Ectodermal cell (in vitro differentiated cells): ENCODE measurements at regions not wholly inside any gene's neighbourhood (a gene's known extent, or its start where the extent isn't known, plus 50 kb on each side); places are given as distances from the start of the nearest gene placed in this dataset.

Source experiments
- H3K27ac ChIP-seq: 2 replicates; pipeline ENCODE4 v1.7.0; 2013; ENCODE audit warnings: mild to moderate bottlenecking, low read depth, low read length; ENCODE audit not compliant: insufficient read depth, poor library complexity, severe bottlenecking
- H3K27me3 ChIP-seq: 2 replicates; pipeline ENCODE4 v1.7.0; 2013; ENCODE audit warnings: mild to moderate bottlenecking, low read length; ENCODE audit not compliant: insufficient read depth, control insufficient read depth, poor library complexity, severe bottlenecking
- H3K36me3 ChIP-seq: one replicate; pipeline ENCODE4 v1.7.0; 2013; ENCODE audit warnings: low read length; ENCODE audit not compliant: control insufficient read depth, insufficient read depth
- H3K4me1 ChIP-seq: one replicate; pipeline ENCODE4 v1.7.0; 2013; ENCODE audit warnings: low read length; ENCODE audit not compliant: control insufficient read depth, insufficient read depth
- H3K4me3 ChIP-seq: 2 replicates; pipeline ENCODE4 v1.7.0; 2013; ENCODE audit warnings: low read depth, low read length, control low read depth; ENCODE audit not compliant: insufficient read depth
- H3K9me3 ChIP-seq: 2 replicates; pipeline ENCODE4 v1.7.0; 2013; ENCODE audit warnings: mild to moderate bottlenecking, low read length, moderate library complexity; ENCODE audit not compliant: control insufficient read depth
- WGBS, 2 experiments: methylation state at CpG; one replicate each; pipeline ENCODE4 v1.1.7; 2013; ENCODE audit warnings: missing lambda C conversion rate in 2 of 2; 5-methylcytosine and 5-hydroxymethylcytosine counted together

- Histone ChIP-seq H3K27me3 (no peaks in the 10 kb centered on the region), H3K4me3 (no peak overlapping the region), H3K36me3 (no peaks in the 10 kb centered on the region), H3K9me3 (no peaks in the 10 kb centered on the region), H3K4me1 (peaks cover 18% of the 10 kb centered on the region), H3K27ac (no peak overlapping the region)
- WGBS, 2 experiments: no CpG with 5 or more reads among the region's 2 CpGs
Observed at GRCh38 chr14:53350429-53350828, 197.3 kb upstream of the DDHD1 start.

DNA sequence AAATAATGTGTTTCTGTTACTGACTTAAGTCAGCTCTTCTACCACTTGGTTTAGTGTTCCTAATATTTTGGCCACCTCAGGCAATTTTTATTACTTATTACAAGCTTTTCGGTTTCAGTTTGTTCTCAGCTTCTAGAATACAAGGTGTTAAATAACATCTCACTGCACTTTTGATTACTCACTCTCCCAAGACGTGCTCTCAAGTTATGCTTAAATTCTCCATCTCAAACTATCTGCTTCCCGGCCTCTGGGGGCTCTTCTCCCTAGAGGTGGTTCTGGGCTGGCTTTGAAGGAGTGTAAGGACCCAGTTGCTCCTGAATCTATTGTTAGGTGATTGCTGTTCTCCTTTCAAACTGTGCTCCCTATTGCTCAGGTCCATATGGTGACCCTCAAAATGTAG is 193.9 kb upstream of the DDHD1 start:
- no peaks in the 10 kb centered on the region for H3K27me3 ChIP-seq
- H3K36me3 ChIP-seq: no peaks in the 10 kb centered on the region
- H3K4me1 ChIP-seq: peaks cover under 1% of the 10 kb centered on the region
- no peak overlapping the region for H3K27ac ChIP-seq
- 73 to 85% methylated on average over 2 to 3 of the region's 3 CpGs for WGBS, 2 experiments
- no peaks in the 10 kb centered on the region for H3K9me3 ChIP-seq
- no peak overlapping the region for H3K4me3 ChIP-seq

DNA sequence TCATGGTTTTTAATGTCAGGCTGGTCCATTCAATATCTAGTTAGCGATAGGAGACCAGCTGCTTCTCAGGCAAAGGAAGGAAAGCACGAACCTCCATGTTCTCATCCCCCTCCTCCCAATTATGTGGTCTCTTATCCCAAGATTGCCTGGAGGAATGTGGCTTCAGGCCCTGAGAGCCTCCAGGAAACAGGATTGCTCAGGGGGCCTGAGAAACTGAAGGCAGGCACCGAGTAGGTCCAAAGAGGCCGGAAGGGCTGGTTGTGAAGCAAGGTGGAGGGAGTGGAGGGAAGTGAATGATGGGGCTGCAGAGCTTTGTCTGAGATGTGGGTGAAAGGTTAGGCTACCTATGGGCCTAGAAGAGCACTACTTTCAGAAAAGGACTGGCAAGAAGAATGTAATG is 188.2 kb upstream of the DDHD1 start:
- Histone ChIP-seq H3K9me3 (no peaks in the 10 kb centered on the region), H3K27me3 (no peaks in the 10 kb centered on the region), H3K4me3 (no peak overlapping the region), H3K4me1 (peaks cover 4% of the 10 kb centered on the region), H3K36me3 (no peaks in the 10 kb centered on the region), H3K27ac (no peak overlapping the region)
- 84 to 89% methylated on average over 4 of the region's 4 CpGs for WGBS, 2 experiments

DNA sequence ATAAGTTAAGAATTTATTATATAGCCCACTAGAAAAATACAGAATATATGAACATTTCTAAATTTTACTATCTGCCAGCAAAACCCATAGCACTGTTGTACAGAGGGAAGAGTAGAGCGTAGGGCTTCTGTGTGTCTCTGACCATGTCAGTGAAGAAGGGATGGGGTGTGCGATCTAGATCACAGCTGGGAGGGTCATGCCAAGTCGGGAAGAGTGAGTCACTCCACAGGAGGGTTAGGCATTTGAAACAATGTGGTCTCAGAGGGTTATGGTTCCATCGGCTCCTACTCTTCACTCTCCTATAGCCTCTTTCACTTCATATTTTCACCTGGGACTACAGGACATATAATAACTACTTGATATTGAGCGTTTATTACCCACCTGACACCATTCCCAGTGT is 185.1 kb upstream of the DDHD1 start:
- Histone ChIP-seq H3K36me3 (no peaks in the 10 kb centered on the region), H3K4me3 (no peak overlapping the region), H3K27ac (no peak overlapping the region), H3K4me1 (peaks cover 4% of the 10 kb centered on the region), H3K27me3 (no peaks in the 10 kb centered on the region), H3K9me3 (no peaks in the 10 kb centered on the region)
- 93% methylated on average over 3 to 5 of the region's 5 CpGs for WGBS, 2 experiments

- Histone ChIP-seq H3K27me3 (no peaks in the 10 kb centered on the region), H3K4me3 (no peak overlapping the region), H3K36me3 (no peaks in the 10 kb centered on the region), H3K27ac (no peak overlapping the region), H3K9me3 (no peaks in the 10 kb centered on the region), H3K4me1 (peaks cover under 1% of the 10 kb centered on the region)
- 95 to 96% methylated on average over 3 of the region's 3 CpGs for WGBS, 2 experiments
Observed at GRCh38 chr14:53336729-53337128, 183.6 kb upstream of the DDHD1 start.

DNA sequence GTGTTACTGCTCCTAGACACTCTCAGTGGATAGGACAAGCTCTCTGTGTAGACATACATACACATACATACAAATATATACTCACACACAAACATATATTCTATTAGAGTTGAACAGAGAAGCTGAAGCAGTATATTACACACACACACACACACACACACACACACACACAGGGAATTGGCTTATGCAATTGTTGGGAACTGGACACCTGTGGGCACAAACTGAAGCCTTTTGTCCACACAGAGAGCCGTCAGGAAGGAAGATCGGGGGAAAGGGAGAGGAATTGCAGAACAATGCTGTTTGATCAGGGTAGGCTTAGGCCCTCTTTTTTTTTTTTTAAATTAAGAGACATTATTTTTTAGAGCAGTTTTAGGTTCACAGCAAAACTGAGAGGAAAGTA is 180.7 kb upstream of the DDHD1 start:
- WGBS, 2 experiments: 73 to 86% methylated on average over 2 of the region's 2 CpGs
- Histone ChIP-seq H3K4me3 (no peak overlapping the region), H3K4me1 (no peaks in the 10 kb centered on the region), H3K27me3 (no peaks in the 10 kb centered on the region), H3K9me3 (no peaks in the 10 kb centered on the region), H3K27ac (no peak overlapping the region), H3K36me3 (no peaks in the 10 kb centered on the region)

GRCh38 chr14:53331921-53332320 is 178.8 kb upstream of the DDHD1 start:
- 88 to 89% methylated on average over 1 of the region's 1 CpG for WGBS, 2 experiments
- no peak overlapping the region for H3K4me3 ChIP-seq
- no peaks in the 10 kb centered on the region for H3K36me3 ChIP-seq
- no peaks in the 10 kb centered on the region for H3K9me3 ChIP-seq
- no peak overlapping the region for H3K27ac ChIP-seq
- no peaks in the 10 kb centered on the region for H3K4me1 ChIP-seq
- no peaks in the 10 kb centered on the region for H3K27me3 ChIP-seq

DNA sequence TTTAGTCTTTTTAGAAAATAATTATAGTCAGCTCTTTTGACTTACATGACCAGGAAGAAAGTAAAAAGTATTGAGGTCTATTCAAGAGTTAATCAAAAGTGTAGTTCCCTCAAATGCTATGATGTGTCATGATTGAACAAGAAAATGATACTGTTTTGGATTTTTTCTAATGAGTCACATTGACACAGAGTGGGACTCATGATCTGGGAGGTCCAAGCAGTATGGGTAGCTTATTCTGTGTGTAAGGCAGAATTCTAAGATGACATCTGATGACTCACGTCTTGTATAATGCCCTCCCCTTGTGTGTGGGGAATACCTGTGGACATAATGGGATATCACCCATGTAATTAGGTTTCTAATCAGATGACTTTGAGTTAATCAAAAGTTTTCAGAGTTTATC is 178.1 kb upstream of the DDHD1 start:
- Histone ChIP-seq H3K4me3 (no peak overlapping the region), H3K4me1 (no peaks in the 10 kb centered on the region), H3K9me3 (no peaks in the 10 kb centered on the region), H3K27ac (no peak overlapping the region), H3K27me3 (no peaks in the 10 kb centered on the region), H3K36me3 (no peaks in the 10 kb centered on the region)
- WGBS, 2 experiments: 96 to 98% methylated on average over 1 of the region's 1 CpG

DNA sequence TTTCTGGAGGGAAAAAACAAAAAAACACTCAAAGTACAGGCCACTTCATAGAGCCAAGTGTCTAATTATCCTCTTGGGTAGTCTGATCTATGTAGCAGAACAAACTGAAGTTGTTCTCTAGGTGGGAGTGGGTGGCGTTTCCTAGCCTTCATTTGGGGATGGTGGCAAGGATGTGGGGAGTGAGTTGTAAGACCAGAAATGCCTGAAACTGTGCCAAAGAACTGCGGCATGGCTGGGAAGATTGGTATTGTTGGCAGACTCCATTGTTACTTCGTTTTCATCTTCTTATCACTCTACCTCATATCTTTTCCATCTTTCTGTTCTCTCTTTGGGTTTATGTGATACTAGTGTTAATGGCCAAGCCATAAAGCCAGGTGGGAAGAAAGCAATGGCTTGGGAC is 177.3 kb upstream of the DDHD1 start:
- Histone ChIP-seq H3K36me3 (no peaks in the 10 kb centered on the region), H3K27ac (no peak overlapping the region), H3K4me3 (no peak overlapping the region), H3K9me3 (no peaks in the 10 kb centered on the region), H3K27me3 (no peaks in the 10 kb centered on the region), H3K4me1 (no peaks in the 10 kb centered on the region)
- 93 to 97% methylated on average over 3 of the region's 3 CpGs for WGBS, 2 experiments

GRCh38 chr14:53328841-53329240 is 175.7 kb upstream of the DDHD1 start:
- Histone ChIP-seq H3K27ac (no peak overlapping the region), H3K4me1 (no peaks in the 10 kb centered on the region), H3K9me3 (no peaks in the 10 kb centered on the region), H3K27me3 (no peaks in the 10 kb centered on the region), H3K36me3 (no peaks in the 10 kb centered on the region), H3K4me3 (no peak overlapping the region)
- WGBS, 2 experiments: 88 to 96% methylated on average over 5 of the region's 5 CpGs

GRCh38 chr14:53327716-53328115 is 174.6 kb upstream of the DDHD1 start:
- no peaks in the 10 kb centered on the region for H3K4me1 ChIP-seq
- no peak overlapping the region for H3K4me3 ChIP-seq
- no peaks in the 10 kb centered on the region for H3K27me3 ChIP-seq
- no peak overlapping the region for H3K27ac ChIP-seq
- 67% methylated on average over 1 of the region's 1 CpG; no CpG with 5 or more reads in 1 of the 2 experiments for WGBS, 2 experiments
- H3K9me3 ChIP-seq: no peaks in the 10 kb centered on the region
- H3K36me3 ChIP-seq: no peaks in the 10 kb centered on the region
